H1 (cell line): ENCODE measurements at regions not wholly inside any gene's neighbourhood (a gene's known extent, or its start where the extent isn't known, plus 50 kb on each side); places are given as distances from the start of the nearest gene placed in this dataset.

Source experiments
- CTCF ChIA-PET: fragments of 300-600 bp; sonication (Branson Sonifier 250); formaldehyde crosslinking; loops from one replicate; lab custom pipeline; 2021; ENCODE audit not compliant: partially characterized antibody; lab: Charles Lee
- POLR2A ChIA-PET: fragments of 300-600 bp; sonication (Branson Sonifier 250); formaldehyde crosslinking; loops from one replicate; lab custom pipeline; 2021; ENCODE audit warnings: inconsistent platforms; ENCODE audit not compliant: partially characterized antibody; lab: Charles Lee
- DNase-seq, 2 experiments: peaks; one replicate each; pipeline versions ENCODE4 v3.0.0 to v3.0.0-alpha.2; 2010 to 2022; ENCODE audit warnings: low spot score in 2 of 2, low read depth in 1 of 2, mixed read lengths in 1 of 2
- FAIRE-seq: peaks from 2 replicates; lab custom pipeline; 2011; peaks lifted over from hg19 to GRCh38; lab: Jason Lieb, UNC
- H2AFZ ChIP-seq: 2 replicates; pipeline ENCODE4 v1.8.1; 2012; ENCODE audit warnings: low read length, inconsistent platforms
- H2AK5ac ChIP-seq: 2 replicates; pipeline ENCODE4 v1.6.1; 2013; ENCODE audit warnings: low read depth, low read length
- H2BK120ac ChIP-seq: replicated peaks from 2 replicates; pipeline ENCODE3; 2013; ENCODE audit warnings: low read depth, low read length, inconsistent platforms
- H2BK12ac ChIP-seq: 2 replicates; pipeline ENCODE4 v1.6.1; 2013; ENCODE audit warnings: low read depth, low read length
- H2BK15ac ChIP-seq: 2 replicates; pipeline ENCODE4 v1.6.1; 2013; ENCODE audit warnings: low read length
- H2BK20ac ChIP-seq: 2 replicates; pipeline ENCODE4 v1.6.1; 2013; ENCODE audit warnings: low read length
- H2BK5ac ChIP-seq: 2 replicates; pipeline ENCODE4 v1.6.1; 2013; ENCODE audit warnings: low read depth, low read length
- H3K14ac ChIP-seq: 2 replicates; pipeline ENCODE4 v1.6.1; 2013; ENCODE audit warnings: inconsistent platforms; ENCODE audit not compliant: insufficient read length
- H3K18ac ChIP-seq: 2 replicates; pipeline ENCODE4 v1.6.1; 2013; ENCODE audit warnings: low read length; ENCODE audit errors: extremely low read depth
- H3K23ac ChIP-seq: 2 replicates; pipeline ENCODE4 v1.6.1; 2013; ENCODE audit warnings: inconsistent platforms; ENCODE audit not compliant: insufficient read length
- H3K23me2 ChIP-seq: 2 replicates; pipeline ENCODE4 v1.6.1; 2013; ENCODE audit warnings: low read depth, low read length
- H3K27ac ChIP-seq: 2 replicates; pipeline ENCODE4 v1.6.1; 2011; ENCODE audit warnings: low read depth, low read length, inconsistent platforms
- H3K27me3 ChIP-seq, 4 experiments: replicated peaks in 1 of 4; 1 replicate in 1 of 4; 2 replicates in 3 of 4; pipeline versions ENCODE4 v1.6.1 to v1.8.1; 2011 to 2013; ENCODE audit warnings: low read length in 3 of 4, mild to moderate bottlenecking in 3 of 4, inconsistent platforms in 2 of 4, mixed read lengths in 2 of 4, moderate library complexity in 1 of 4; ENCODE audit not compliant: control insufficient read depth in 3 of 4, insufficient read depth in 3 of 4; ENCODE audit errors: extremely low read depth in 1 of 4
- H3K36me3 ChIP-seq, 4 experiments: 2 replicates each; pipeline versions ENCODE4 v1.6.1 to v1.8.1; 2011 to 2013; ENCODE audit warnings: mild to moderate bottlenecking in 4 of 4, low read length in 3 of 4, moderate library complexity in 2 of 4, control low read depth in 1 of 4, inconsistent platforms in 1 of 4; ENCODE audit not compliant: insufficient read depth in 4 of 4, control insufficient read depth in 2 of 4
- H3K4ac ChIP-seq: replicated peaks from 2 replicates; pipeline ENCODE3; 2013; ENCODE audit warnings: low read length, low read depth, mixed read lengths, inconsistent platforms; ENCODE audit not compliant: insufficient read length
- H3K4me1 ChIP-seq, 4 experiments: replicated peaks in 1 of 4; 1 replicate in 1 of 4; 2 replicates in 3 of 4; pipeline versions ENCODE4 v1.6.1 to v1.8.1; 2011 to 2013; ENCODE audit warnings: low read length in 3 of 4, inconsistent platforms in 2 of 4, mixed read lengths in 1 of 4; ENCODE audit not compliant: insufficient read depth in 4 of 4, control insufficient read depth in 3 of 4
- H3K4me2 ChIP-seq, 2 experiments: 2 replicates each; pipeline versions ENCODE4 v1.6.1 to v1.8.1; 2011 to 2013; ENCODE audit warnings: low read depth in 2 of 2, low read length in 2 of 2, control low read depth in 1 of 2, inconsistent platforms in 1 of 2, mild to moderate bottlenecking in 1 of 2; ENCODE audit not compliant: insufficient read depth in 1 of 2
- H3K4me3 ChIP-seq, 4 experiments: fragments of 200-600, 300-600 bp in 1 of 4; sonication (generic), shearing (Covaris generic), sonication (Bioruptor Twin) in 1 of 4; 2 replicates each; pipeline versions ENCODE4 v1.5.1 to v1.8.1; 2011 to 2016; ENCODE audit warnings: low read length in 4 of 4, low read depth in 3 of 4, control low read depth in 2 of 4, inconsistent platforms in 2 of 4, mild to moderate bottlenecking in 2 of 4, mixed read lengths in 1 of 4, moderate library complexity in 1 of 4; ENCODE audit not compliant: insufficient read depth in 2 of 4; ENCODE audit errors: extremely low read depth in 1 of 4
- H3K56ac ChIP-seq: replicated peaks from 2 replicates; pipeline ENCODE3; 2013; ENCODE audit warnings: low read depth, mild to moderate bottlenecking, mixed read lengths, low read length, inconsistent platforms; ENCODE audit not compliant: insufficient read length
- H3K79me1 ChIP-seq: 2 replicates; pipeline ENCODE4 v1.6.1; 2013; ENCODE audit warnings: low read depth, low read length, control low read depth
- H3K79me2 ChIP-seq, 2 experiments: 2 replicates each; pipeline versions ENCODE4 v1.6.1 to v1.8.1; 2012 to 2013; ENCODE audit warnings: low read length in 2 of 2, mild to moderate bottlenecking in 2 of 2, inconsistent platforms in 1 of 2; ENCODE audit not compliant: insufficient read depth in 2 of 2, control insufficient read depth in 1 of 2
- H3K9ac ChIP-seq, 4 experiments: replicated peaks in 1 of 4; 1 replicate in 1 of 4; 2 replicates in 3 of 4; pipeline versions ENCODE4 v1.6.1 to v1.8.1; 2011 to 2013; ENCODE audit warnings: low read depth in 3 of 4, low read length in 3 of 4, control low read depth in 2 of 4, mild to moderate bottlenecking in 2 of 4, moderate library complexity in 2 of 4, inconsistent platforms in 1 of 4; ENCODE audit errors: extremely low read depth in 1 of 4
- H3K9me3 ChIP-seq, 2 experiments: 2 replicates each; pipeline versions ENCODE4 v1.6.1 to v1.8.1; 2012 to 2013; ENCODE audit warnings: mild to moderate bottlenecking in 2 of 2, moderate library complexity in 2 of 2, control low read depth in 1 of 2, inconsistent platforms in 1 of 2, low read depth in 1 of 2, low read length in 1 of 2, mixed read lengths in 1 of 2; ENCODE audit not compliant: insufficient read depth in 2 of 2
- H4K20me1 ChIP-seq, 2 experiments: replicated peaks in 1 of 2; 2 replicates each; pipeline versions ENCODE3 to v1.8.1; 2011 to 2013; ENCODE audit warnings: inconsistent platforms in 2 of 2, low read length in 2 of 2, mild to moderate bottlenecking in 1 of 2; ENCODE audit not compliant: insufficient read depth in 2 of 2, control insufficient read depth in 1 of 2
- H4K5ac ChIP-seq: 2 replicates; pipeline ENCODE4 v1.6.1; 2013; ENCODE audit warnings: low read length, low read depth, mixed read lengths, inconsistent platforms; ENCODE audit not compliant: insufficient read length
- H4K8ac ChIP-seq: 2 replicates; pipeline ENCODE4 v1.8.0; 2013; ENCODE audit warnings: mild to moderate bottlenecking, moderate library complexity, low read length, inconsistent platforms; ENCODE audit not compliant: insufficient read depth; ENCODE audit errors: extremely low read depth
- H4K91ac ChIP-seq: replicated peaks from 2 replicates; pipeline ENCODE3; 2013; ENCODE audit warnings: low read length, mixed read lengths, inconsistent platforms; ENCODE audit not compliant: insufficient read length
- BACH1 ChIP-seq: IDR thresholded peaks from 2 replicates; pipeline ENCODE4 v1.6.1; 2012; ENCODE audit warnings: low read length, improper control_type of control experiment
- BRCA1 ChIP-seq: IDR thresholded peaks from 2 replicates; pipeline ENCODE4 v1.6.1; 2012; ENCODE audit warnings: low read depth, low read length, improper control_type of control experiment
- CHD1 ChIP-seq: IDR thresholded peaks from 2 replicates; pipeline ENCODE4 v1.6.1; 2012; ENCODE audit warnings: low read depth, low read length, improper control_type of control experiment
- EP300 ChIP-seq, 2 experiments: IDR thresholded peaks; 1 replicate in 1 of 2; 2 replicates in 1 of 2; pipeline ENCODE4 v1.6.1; 2011 to 2012; ENCODE audit warnings: low read depth in 2 of 2, low read length in 2 of 2, mild to moderate bottlenecking in 2 of 2, borderline replicate concordance in 1 of 2, inconsistent platforms in 1 of 2, moderate library complexity in 1 of 2
- EZH2 ChIP-seq: fragments of 200-600 bp; sonication (generic); IDR thresholded peaks from 2 replicates; pipeline ENCODE4 v1.7.1; 2012; ENCODE audit warnings: low read depth, mild to moderate bottlenecking, moderate library complexity, low read length, inconsistent platforms; ENCODE audit not compliant: severe bottlenecking
- JUND ChIP-seq: IDR thresholded peaks from 2 replicates; pipeline ENCODE4 v1.6.1; 2011; ENCODE audit warnings: mild to moderate bottlenecking, improper control_type of control experiment, low read length
- KDM1A ChIP-seq: fragments of 200-600, 300-600 bp; sonication (generic); IDR thresholded peaks from 2 replicates; pipeline ENCODE4 v1.7.1; 2016; ENCODE audit warnings: mild to moderate bottlenecking, low read length, borderline replicate concordance
- NRF1 ChIP-seq: IDR thresholded peaks from 2 replicates; pipeline ENCODE4 v1.6.1; 2011; ENCODE audit warnings: mild to moderate bottlenecking, low read depth, low read length, improper control_type of control experiment
- POLR2AphosphoS5 ChIP-seq: IDR thresholded peaks from 2 replicates; pipeline ENCODE4 v1.6.1; 2011; ENCODE audit warnings: low read depth, low read length
- RNF2 ChIP-seq: fragments of 200-900, 300-1000 bp; sonication (generic); IDR thresholded peaks from 2 replicates; pipeline ENCODE4 v1.7.1; 2016; ENCODE audit warnings: borderline replicate concordance, low read depth, mild to moderate bottlenecking, antibody characterized with exemption, low read length; ENCODE audit not compliant: poor library complexity, severe bottlenecking; ENCODE audit errors: missing control alignments
- SAP30 ChIP-seq: fragments of 300-600 bp; sonication (generic); IDR thresholded peaks from 2 replicates; pipeline ENCODE4 v1.7.1; 2012; ENCODE audit warnings: low read length, moderate library complexity, mild to moderate bottlenecking, inconsistent platforms; ENCODE audit not compliant: insufficient read depth, insufficient replicate concordance
- SIN3A ChIP-seq, 2 experiments: IDR thresholded peaks in 1 of 2; conservative IDR thresholded peaks in 1 of 2; 2 replicates each; pipeline ENCODE4 v1.6.1; 2011 to 2012; ENCODE audit warnings: low read length in 2 of 2, improper control_type of control experiment in 1 of 2, low read depth in 1 of 2, mild to moderate bottlenecking in 1 of 2
- SIRT6 ChIP-seq: IDR thresholded peaks from one replicate; pipeline ENCODE4 v1.7.1; 2012; ENCODE audit warnings: low read length, inconsistent platforms
- SIX5 ChIP-seq: IDR thresholded peaks from 2 replicates; pipeline ENCODE4 v1.6.1; 2011; ENCODE audit warnings: mild to moderate bottlenecking, low read depth, low read length
- SP4 ChIP-seq: IDR thresholded peaks from 2 replicates; pipeline ENCODE4 v1.6.1; 2012; ENCODE audit warnings: low read length, inconsistent platforms
- YY1 ChIP-seq: IDR thresholded peaks from 2 replicates; pipeline ENCODE4 v1.6.1; 2011; ENCODE audit warnings: low read depth, mild to moderate bottlenecking, low read length
- WGBS, 2 experiments: shearing (Covaris generic) in 1 of 2; methylation state at CpG; one replicate each; pipeline versions ENCODE4 v1.1.6 to v1.1.7; 2013 to 2015; ENCODE audit warnings: low lambda C conversion rate in 2 of 2, mixed read lengths in 2 of 2, inconsistent platforms in 1 of 2, low coverage in 1 of 2, missing lambda C conversion rate in 1 of 2; ENCODE audit not compliant: insufficient replicate concordance in 2 of 2, insufficient coverage in 1 of 2, insufficient read length in 1 of 2; ENCODE audit errors: extremely low coverage in 1 of 2, missing lambda C conversion rate in 1 of 2; 5-methylcytosine and 5-hydroxymethylcytosine counted together

DNA sequence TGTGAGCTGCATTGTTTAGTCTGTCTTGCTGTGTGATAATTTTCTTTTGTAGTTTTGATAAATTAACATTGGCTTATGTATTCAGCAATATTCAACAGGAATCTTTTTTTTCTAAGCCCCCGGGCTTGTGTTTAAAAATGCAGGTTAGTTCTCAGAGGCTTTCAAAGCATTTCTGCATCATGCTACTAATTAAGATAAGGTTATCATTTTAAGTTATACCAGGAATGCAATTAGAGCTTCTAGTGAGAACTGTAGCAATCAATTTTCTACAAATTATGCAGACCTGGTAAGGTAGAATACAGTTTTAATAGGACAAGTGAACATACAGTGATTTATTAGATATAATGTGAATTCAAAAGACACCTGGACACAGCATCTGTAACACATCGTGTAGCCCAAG is 179.2 kb downstream of the PRL start:
- no peak overlapping the region for H2AFZ ChIP-seq
- H3K23me2 ChIP-seq: no peaks in the 10 kb centered on the region
- no peak overlapping the region for H3K4ac ChIP-seq
- H3K4me3 ChIP-seq: no peak overlapping the region
- no peak overlapping the region for H2BK20ac ChIP-seq
- H3K27ac ChIP-seq: no peak overlapping the region
- no peak overlapping the region for H3K9ac ChIP-seq
- H3K4me1 ChIP-seq: no peaks in the 10 kb centered on the region
- H3K79me1 ChIP-seq: no peaks in the 10 kb centered on the region
- WGBS, 2 experiments: 80% methylated on average over 2 of the region's 2 CpGs; no CpG with 5 or more reads in 1 of the 2 experiments
- no peak overlapping the region for H2AK5ac ChIP-seq
- no peak overlapping the region for H3K14ac ChIP-seq
- no peak overlapping the region for H4K5ac ChIP-seq
- H2BK12ac ChIP-seq: no peak overlapping the region
- FAIRE-seq (no peak), DNase-seq (no peak)
- no peaks in the 10 kb centered on the region for H4K20me1 ChIP-seq
- H2BK15ac ChIP-seq: no peak overlapping the region
- H3K79me2 ChIP-seq: no peaks in the 10 kb centered on the region
- H3K9me3 ChIP-seq: no peaks in the 10 kb centered on the region
- no peak overlapping the region for H3K23ac ChIP-seq
- ChIA-PET POLR2A (interaction anchor here (1.2 kb wide), 1 partner anchor 16 kb away, joined by 4 read pairs; no protein-coding TSS in a partner anchor), CTCF (no interaction called here)
- no peaks in the 10 kb centered on the region for H3K36me3 ChIP-seq
- H3K4me2 ChIP-seq: no peak overlapping the region
- no peak overlapping the region for H3K18ac ChIP-seq
- H3K27me3 ChIP-seq: no peaks in the 10 kb centered on the region
- H2BK120ac ChIP-seq: no peak overlapping the region
- H4K91ac ChIP-seq: no peak overlapping the region
- no peak overlapping the region for H3K56ac ChIP-seq
- no peak overlapping the region for H4K8ac ChIP-seq
- no peak overlapping the region for H2BK5ac ChIP-seq
- TF ChIP-seq RNF2 (no peak), EP300 (IDR thresholded peaks at IDR 0.05; ENCODE audit: borderline replicate concordance in 1 of 2, low read depth in 2 of 2, low read length in 2 of 2) (no peak), SIN3A (conservative IDR thresholded peaks at IDR 0.05 in 1 of 2, IDR thresholded peaks at IDR 0.05 in 1 of 2; ENCODE audit: low read depth in 1 of 2, low read length in 2 of 2) (no peak), BRCA1 (no peak), SP4 (no peak), SIX5 (no peak), CHD1 (no peak), POLR2AphosphoS5 (no peak), BACH1 (no peak), NRF1 (no peak), SAP30 (no peak), EZH2 (no peak), SIRT6 (no peak), YY1 (no peak), JUND (no peak), KDM1A (no peak)
